Loucy (cell line): ENCODE measurements at regions not wholly inside any gene's neighbourhood (a gene's known extent, or its start where the extent isn't known, plus 50 kb on each side); places are given as distances from the start of the nearest gene placed in this dataset.

Source experiments
- EZH2phosphoT487 ChIP-seq: fragments of 200-600 bp; IDR thresholded peaks from 2 replicates; pipeline ENCODE4 v1.6.1; 2018; ENCODE audit warnings: antibody characterized with exemption, mild to moderate bottlenecking, moderate library complexity, borderline replicate concordance
- TF ChIP-seq, protein P1 (sequence below): fragments of 200-600 bp; sonication (generic); conservative IDR thresholded peaks from 2 replicates; pipeline ENCODE4 v1.5.1; 2014; ENCODE audit warnings: mild to moderate bottlenecking, antibody characterized with exemption, low read length

DNA sequence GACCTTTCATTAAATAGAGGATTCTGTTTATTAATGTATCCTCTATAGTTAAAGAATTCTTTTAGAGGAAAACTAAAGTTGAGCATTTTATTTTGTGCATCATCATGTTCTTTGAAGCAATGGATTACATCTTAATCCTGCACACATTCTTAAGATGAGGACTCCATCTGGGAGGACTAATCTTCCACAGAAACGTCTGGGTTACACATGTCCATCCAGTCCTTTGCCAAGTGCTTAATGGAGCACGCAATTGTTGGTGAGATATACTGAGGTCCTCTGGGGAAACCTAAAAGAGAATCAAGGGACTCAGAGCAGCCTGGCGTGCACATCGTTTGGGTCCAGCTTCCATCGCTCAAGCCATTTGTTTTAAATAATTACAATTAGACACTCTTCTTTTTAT lies 115.1 kb upstream of the SFRP2 start:
- TF ChIP-seq, protein P1, sequence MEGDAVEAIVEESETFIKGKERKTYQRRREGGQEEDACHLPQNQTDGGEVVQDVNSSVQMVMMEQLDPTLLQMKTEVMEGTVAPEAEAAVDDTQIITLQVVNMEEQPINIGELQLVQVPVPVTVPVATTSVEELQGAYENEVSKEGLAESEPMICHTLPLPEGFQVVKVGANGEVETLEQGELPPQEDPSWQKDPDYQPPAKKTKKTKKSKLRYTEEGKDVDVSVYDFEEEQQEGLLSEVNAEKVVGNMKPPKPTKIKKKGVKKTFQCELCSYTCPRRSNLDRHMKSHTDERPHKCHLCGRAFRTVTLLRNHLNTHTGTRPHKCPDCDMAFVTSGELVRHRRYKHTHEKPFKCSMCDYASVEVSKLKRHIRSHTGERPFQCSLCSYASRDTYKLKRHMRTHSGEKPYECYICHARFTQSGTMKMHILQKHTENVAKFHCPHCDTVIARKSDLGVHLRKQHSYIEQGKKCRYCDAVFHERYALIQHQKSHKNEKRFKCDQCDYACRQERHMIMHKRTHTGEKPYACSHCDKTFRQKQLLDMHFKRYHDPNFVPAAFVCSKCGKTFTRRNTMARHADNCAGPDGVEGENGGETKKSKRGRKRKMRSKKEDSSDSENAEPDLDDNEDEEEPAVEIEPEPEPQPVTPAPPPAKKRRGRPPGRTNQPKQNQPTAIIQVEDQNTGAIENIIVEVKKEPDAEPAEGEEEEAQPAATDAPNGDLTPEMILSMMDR: no peak
- TF ChIP-seq EZH2phosphoT487: no peak
